Esophagus (tissue), 2 donors: ENCODE measurements at regions not wholly inside any gene's neighbourhood (a gene's known extent, or its start where the extent isn't known, plus 50 kb on each side); places are given as distances from the start of the nearest gene placed in this dataset.

Experiments used
- H3K27ac ChIP-seq, 2 donors: one replicate each; pipeline ENCODE4 v1.5.1; 2013; ENCODE audit warnings: low read depth in 2 of 2, mild to moderate bottlenecking in 2 of 2, inconsistent platforms in 1 of 2, low read length in 1 of 2, moderate library complexity in 1 of 2
- H3K27me3 ChIP-seq, 2 donors: one replicate each; pipeline ENCODE4 v1.6.1; 2013; ENCODE audit warnings: low read length in 2 of 2, control low read depth in 1 of 2, mild to moderate bottlenecking in 1 of 2; ENCODE audit not compliant: insufficient read depth in 2 of 2, control insufficient read depth in 1 of 2
- H3K36me3 ChIP-seq, 2 donors: one replicate each; pipeline ENCODE4 v1.6.1; 2013; ENCODE audit warnings: low read length in 1 of 2; ENCODE audit not compliant: control insufficient read depth in 2 of 2, insufficient read depth in 2 of 2
- H3K4me1 ChIP-seq, 2 donors: one replicate each; pipeline ENCODE4 v1.6.1; 2013; ENCODE audit warnings: low read length in 1 of 2; ENCODE audit not compliant: control insufficient read depth in 2 of 2, insufficient read depth in 2 of 2
- H3K4me3 ChIP-seq, 2 donors: one replicate each; pipeline ENCODE4 v1.5.1; 2013; ENCODE audit warnings: low read length in 2 of 2, mild to moderate bottlenecking in 2 of 2, low read depth in 1 of 2, moderate library complexity in 1 of 2
- H3K9me3 ChIP-seq, 2 donors: one replicate each; pipeline ENCODE4 v1.6.1; 2013; ENCODE audit warnings: mild to moderate bottlenecking in 2 of 2, low read depth in 1 of 2, low read length in 1 of 2, moderate library complexity in 1 of 2; ENCODE audit not compliant: control insufficient read depth in 2 of 2, insufficient read depth in 1 of 2
- WGBS, 2 donors: extraction: QIAGEN DNeasy Blood & Tissue Kit; methylation state at CpG; one replicate each; pipeline ENCODE4 v1.1.7; 2013; 5-methylcytosine and 5-hydroxymethylcytosine counted together
- donor health status: healthy with polysubstance abuse.
- donor health status: Bipolar disorder and iron deficiency.

DNA sequence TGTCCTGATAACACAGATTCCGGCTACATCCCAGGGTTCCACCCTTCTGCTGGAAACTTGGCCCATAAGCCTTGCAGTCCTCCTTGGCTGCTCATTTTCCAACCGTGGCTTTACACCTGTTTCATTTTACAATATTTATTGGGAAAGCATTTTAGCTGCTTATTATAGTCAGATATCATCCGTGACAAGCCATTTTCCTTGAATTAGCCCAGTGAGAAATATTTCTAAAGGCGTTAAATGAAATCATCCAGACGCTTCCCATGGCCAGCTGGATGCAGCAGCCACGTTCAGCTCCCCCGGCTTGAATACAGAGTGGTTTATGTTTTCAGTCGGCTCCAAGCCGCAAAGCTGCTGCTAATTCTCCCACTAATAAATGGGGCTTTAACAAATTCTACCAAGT, 245.0 kb upstream of the PELI2 start:
- WGBS, 2 donors: 66 to 74% methylated on average over 9 of the region's 9 CpGs
- H3K27ac ChIP-seq: no peak overlapping the region
- no peaks in the 10 kb centered on the region for H3K9me3 ChIP-seq
- H3K36me3 ChIP-seq: no peaks in the 10 kb centered on the region
- no peak overlapping the region for H3K4me3 ChIP-seq
- no peaks in the 10 kb centered on the region for H3K27me3 ChIP-seq
- no peaks in the 10 kb centered on the region for H3K4me1 ChIP-seq

DNA sequence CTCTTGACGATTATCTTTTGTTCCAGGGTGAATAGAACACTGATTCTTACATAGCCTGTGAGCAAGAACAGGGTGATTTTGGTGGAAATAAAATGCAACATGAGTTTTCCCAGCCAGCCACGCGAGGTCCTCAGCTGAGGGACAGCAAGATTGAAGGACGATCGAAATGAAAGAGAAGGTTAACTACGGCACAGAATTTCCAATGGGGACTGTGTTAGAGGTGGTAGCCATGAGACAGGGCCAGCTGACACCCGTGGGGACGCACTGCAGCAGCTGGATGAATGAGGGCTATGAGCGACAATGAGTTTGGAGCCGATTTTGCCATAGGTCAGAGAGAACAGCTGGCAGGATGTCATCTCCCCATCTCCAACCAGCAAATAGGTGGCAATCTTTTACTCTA, 243.4 kb upstream of the PELI2 start:
- H3K27ac ChIP-seq: no peak overlapping the region
- H3K4me3 ChIP-seq: no peak overlapping the region
- no peaks in the 10 kb centered on the region for H3K36me3 ChIP-seq
- H3K4me1 ChIP-seq: no peaks in the 10 kb centered on the region
- no peaks in the 10 kb centered on the region for H3K27me3 ChIP-seq
- 75 to 80% methylated on average over 10 of the region's 10 CpGs for WGBS, 2 donors
- H3K9me3 ChIP-seq: no peaks in the 10 kb centered on the region

DNA sequence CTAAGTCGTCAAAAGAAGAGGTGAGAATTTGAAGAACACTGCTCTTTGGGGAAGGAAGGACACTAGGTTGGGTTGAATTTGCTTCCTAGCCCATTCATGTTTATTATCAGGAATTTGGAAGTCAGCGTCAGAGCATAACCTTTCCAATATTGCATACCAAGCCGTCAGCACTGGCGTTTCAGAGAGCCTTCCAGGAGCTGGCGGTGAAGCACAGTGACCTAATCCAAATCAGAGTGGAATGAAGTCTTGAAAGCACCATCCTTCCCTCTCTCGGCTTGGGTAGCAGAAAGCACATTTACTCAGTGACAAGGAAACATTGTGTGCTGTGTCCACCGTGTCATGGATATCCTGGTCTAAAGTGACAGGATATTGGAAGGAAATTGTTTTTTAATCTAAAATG, 240.3 kb upstream of the PELI2 start:
- WGBS, 2 donors: 60 to 62% methylated on average over 7 of the region's 7 CpGs

DNA sequence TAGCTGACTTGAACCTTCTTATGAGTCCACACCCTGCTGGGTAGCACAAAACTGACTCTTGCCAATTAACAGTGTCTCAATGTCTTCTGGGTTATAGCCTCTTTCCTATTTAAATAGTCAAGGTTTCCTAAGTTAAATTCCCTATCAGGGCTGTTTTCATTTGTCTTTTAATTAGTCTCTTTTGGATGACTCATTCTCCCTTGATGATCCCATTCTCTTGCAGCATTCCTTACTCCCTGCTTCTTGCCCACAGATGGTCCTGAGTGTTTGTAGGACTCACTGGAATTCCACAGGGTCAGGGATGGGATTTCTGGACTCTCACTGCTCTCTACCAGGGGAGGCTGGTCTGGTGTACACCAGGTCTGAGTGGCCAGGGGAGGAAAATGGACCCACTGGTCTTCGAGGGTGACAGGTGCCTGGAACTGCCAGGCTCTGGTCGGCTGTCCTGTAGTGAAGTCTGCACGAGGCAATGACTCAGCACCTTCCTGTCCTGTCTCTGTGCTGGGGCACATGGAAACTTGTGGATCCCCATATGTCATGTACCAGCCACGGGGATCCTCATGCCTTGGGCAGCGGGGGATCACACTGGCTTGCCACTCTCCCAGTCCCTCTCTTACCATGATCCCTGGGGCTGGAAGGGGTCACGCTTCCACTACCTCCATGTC, 236.5 kb upstream of the PELI2 start:
- 66 to 71% methylated on average over 6 of the region's 6 CpGs for WGBS, 2 donors

More for the DNA sequence above, 240.3 kb upstream of the PELI2 start:
- no peaks in the 10 kb centered on the region for H3K36me3 ChIP-seq
- H3K4me3 ChIP-seq: no peak overlapping the region
- no peak overlapping the region for H3K27ac ChIP-seq
- no peaks in the 10 kb centered on the region for H3K27me3 ChIP-seq
- no peaks in the 10 kb centered on the region for H3K4me1 ChIP-seq
- no peaks in the 10 kb centered on the region for H3K9me3 ChIP-seq

DNA sequence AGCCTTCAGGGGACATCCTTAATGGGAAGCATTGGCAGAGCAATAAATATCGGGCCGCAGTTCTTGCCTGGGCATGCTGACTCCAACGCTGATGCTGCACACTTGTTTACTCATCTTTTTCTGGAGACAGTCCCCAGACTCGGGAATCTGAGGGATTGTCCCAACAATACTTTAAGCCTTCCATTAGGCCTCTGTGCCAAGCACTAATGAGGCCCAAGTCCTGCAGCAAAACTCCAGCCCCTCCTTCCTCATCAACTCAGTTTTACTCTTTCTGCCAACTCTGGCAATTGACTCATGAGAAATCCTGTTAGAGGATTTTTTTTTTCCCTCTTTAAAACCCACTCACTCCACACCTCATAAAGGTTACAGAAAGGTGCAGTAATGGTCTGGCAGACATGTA, 233.4 kb upstream of the PELI2 start:
- WGBS, 2 donors: 39 to 50% methylated on average over 4 of the region's 4 CpGs
- Histone ChIP-seq H3K27me3 (no peaks in the 10 kb centered on the region), H3K36me3 (peaks cover 0 to 2% of the 10 kb centered on the region in 2 donors), H3K27ac (no peak overlapping the region), H3K4me1 (peaks cover 0 to 2% of the 10 kb centered on the region in 2 donors), H3K4me3 (no peak overlapping the region), H3K9me3 (no peaks in the 10 kb centered on the region)

More for the DNA sequence above, 236.5 kb upstream of the PELI2 start:
- no peaks in the 10 kb centered on the region for H3K4me1 ChIP-seq
- H3K9me3 ChIP-seq: no peaks in the 10 kb centered on the region
- H3K4me3 ChIP-seq: no peak overlapping the region
- H3K27me3 ChIP-seq: no peaks in the 10 kb centered on the region
- H3K27ac ChIP-seq: no peak overlapping the region
- peaks cover 0 to 2% of the 10 kb centered on the region in 2 donors for H3K36me3 ChIP-seq

DNA sequence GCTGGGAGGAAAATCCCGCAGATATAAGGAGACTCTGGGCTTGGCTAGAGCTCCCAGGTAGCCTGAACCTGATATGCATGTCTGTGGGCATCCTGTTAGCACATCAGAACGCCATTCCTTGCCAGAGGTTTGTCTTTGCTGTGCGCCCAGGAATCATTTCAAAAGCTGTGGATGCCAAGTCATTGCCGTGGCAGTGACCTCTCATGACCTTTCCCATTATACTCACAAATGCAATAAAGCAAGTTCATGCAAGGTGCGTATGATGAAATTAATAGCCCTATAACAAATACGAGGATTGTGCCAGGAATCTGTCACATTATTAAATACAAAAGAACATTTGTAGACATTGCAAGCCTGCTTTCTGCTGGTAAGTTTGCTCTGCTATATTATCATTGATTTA, 229.1 kb upstream of the PELI2 start:
- no peak overlapping the region for H3K27ac ChIP-seq
- no peaks in the 10 kb centered on the region for H3K27me3 ChIP-seq
- no peaks in the 10 kb centered on the region for H3K9me3 ChIP-seq
- H3K4me1 ChIP-seq: peaks cover 0 to 2% of the 10 kb centered on the region in 2 donors
- no peak overlapping the region for H3K4me3 ChIP-seq
- peaks cover 0 to 2% of the 10 kb centered on the region in 2 donors for H3K36me3 ChIP-seq
- 38 to 41% methylated on average over 6 of the region's 6 CpGs for WGBS, 2 donors

DNA sequence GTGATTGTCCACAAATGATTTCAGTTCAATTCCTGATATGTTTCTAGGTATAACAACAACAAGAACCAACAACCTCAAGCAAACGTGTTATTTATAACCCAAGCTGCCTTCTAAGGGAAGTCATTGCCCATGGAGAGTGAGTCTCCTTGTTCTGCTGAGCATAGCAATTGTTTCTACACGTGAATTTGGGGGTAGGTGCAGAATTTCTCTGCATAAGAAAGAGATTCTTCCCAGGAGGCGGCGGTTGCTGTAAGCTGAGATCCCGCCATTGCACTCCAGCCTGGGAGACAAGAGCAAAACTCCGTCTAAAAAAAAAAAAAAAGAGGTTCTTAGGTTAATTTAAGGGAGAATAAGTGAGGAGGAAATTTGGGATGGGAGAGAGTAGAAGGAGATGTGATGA, 226.5 kb upstream of the PELI2 start:
- Histone ChIP-seq H3K9me3 (no peaks in the 10 kb centered on the region), H3K4me1 (peaks cover 0 to 5% of the 10 kb centered on the region in 2 donors), H3K36me3 (no peaks in the 10 kb centered on the region), H3K4me3 (no peak overlapping the region), H3K27me3 (no peaks in the 10 kb centered on the region), H3K27ac (no peak overlapping the region)
- WGBS, 2 donors: 75 to 78% methylated on average over 6 of the region's 6 CpGs

DNA sequence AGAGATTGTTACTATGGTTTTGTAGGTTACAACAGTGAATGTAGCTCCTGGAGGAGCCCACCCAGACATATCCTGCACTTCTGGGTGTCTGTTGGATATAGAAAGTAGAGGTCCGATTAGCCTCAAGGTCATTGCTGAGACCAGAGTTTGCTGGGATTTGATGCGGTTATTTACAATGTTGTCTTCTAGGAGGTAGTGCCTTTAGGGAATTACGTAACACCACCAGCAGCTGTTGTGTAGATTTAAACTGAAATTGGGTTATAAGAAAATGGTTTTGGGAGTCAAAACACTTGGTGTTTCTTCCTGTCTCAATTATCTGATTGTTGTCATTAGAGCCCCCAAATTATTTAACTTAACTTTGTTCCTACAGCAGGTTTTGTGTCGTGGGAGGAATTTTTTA, 225.3 kb upstream of the PELI2 start:
- Histone ChIP-seq H3K4me3 (no peak overlapping the region), H3K4me1 (peaks cover 0 to 5% of the 10 kb centered on the region in 2 donors)
- 80 to 86% methylated on average over 4 of the region's 4 CpGs for WGBS, 2 donors

DNA sequence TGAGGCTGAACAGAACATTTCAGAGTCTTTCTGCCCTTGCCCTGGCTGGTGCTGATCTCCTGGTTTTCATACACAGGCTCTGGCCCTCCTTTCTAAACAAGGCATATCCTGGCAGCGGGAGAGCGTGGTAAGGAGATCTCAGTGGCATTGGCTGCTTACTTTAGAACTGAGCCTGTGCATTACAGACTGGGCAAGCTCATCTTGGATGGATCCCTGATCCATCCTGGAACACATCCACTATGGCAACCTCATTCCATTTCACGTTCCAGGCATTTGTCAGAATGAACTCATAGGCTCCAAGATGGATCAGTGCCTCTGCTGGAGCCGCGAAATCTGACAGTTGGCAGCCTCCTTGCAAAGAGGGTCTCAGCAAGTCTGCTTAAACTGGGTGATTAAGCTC, 224.5 kb upstream of the PELI2 start:
- Histone ChIP-seq H3K27ac (no peak overlapping the region), H3K9me3 (no peaks in the 10 kb centered on the region), H3K4me3 (no peak overlapping the region), H3K36me3 (no peaks in the 10 kb centered on the region), H3K4me1 (peaks cover 0 to 4% of the 10 kb centered on the region in 2 donors), H3K27me3 (no peaks in the 10 kb centered on the region)
- WGBS, 2 donors: 44 to 63% methylated on average over 5 of the region's 5 CpGs

More for the DNA sequence above, 225.3 kb upstream of the PELI2 start:
- no peak overlapping the region for H3K27ac ChIP-seq
- no peaks in the 10 kb centered on the region for H3K9me3 ChIP-seq
- no peaks in the 10 kb centered on the region for H3K36me3 ChIP-seq
- H3K27me3 ChIP-seq: no peaks in the 10 kb centered on the region

DNA sequence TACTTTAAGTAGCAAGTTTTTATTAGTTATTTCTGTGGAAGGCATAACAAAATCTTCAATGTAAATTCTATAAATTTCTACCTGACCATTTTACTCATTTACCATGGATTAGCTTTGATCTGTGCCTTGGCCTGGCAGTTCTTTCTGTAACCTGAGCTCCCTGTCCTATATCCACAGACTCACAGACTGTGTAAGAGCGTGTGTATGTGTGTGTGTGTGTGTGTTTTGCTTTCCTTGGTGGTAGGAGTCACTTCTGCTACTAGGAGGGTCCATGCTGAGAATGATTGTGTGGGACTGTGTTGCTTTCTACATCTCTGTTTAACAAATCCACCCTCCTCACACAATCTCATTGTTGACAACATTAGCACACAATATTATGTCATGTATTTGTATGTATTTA, 221.2 kb upstream of the PELI2 start:
- no peak overlapping the region for H3K27ac ChIP-seq
- H3K4me1 ChIP-seq: peaks cover 0 to 4% of the 10 kb centered on the region in 2 donors
- WGBS, 2 donors: 81 to 83% methylated on average over 1 of the region's 1 CpG
- H3K27me3 ChIP-seq: no peaks in the 10 kb centered on the region
- no peaks in the 10 kb centered on the region for H3K9me3 ChIP-seq
- H3K36me3 ChIP-seq: no peaks in the 10 kb centered on the region
- H3K4me3 ChIP-seq: no peak overlapping the region
